GM18499 (cell line): ENCODE measurements at regions not wholly inside any gene's neighbourhood (a gene's known extent, or its start where the extent isn't known, plus 50 kb on each side); places are given as distances from the start of the nearest gene placed in this dataset.

Experiments
- ATAC-seq: cut with Tn5 transposase; IDR thresholded peaks from one replicate; pipeline ENCODE4 v1.9.1; 2021; ENCODE audit warnings: moderate number of reproducible peaks; ENCODE audit not compliant: insufficient read depth, unreplicated experiment

DNA sequence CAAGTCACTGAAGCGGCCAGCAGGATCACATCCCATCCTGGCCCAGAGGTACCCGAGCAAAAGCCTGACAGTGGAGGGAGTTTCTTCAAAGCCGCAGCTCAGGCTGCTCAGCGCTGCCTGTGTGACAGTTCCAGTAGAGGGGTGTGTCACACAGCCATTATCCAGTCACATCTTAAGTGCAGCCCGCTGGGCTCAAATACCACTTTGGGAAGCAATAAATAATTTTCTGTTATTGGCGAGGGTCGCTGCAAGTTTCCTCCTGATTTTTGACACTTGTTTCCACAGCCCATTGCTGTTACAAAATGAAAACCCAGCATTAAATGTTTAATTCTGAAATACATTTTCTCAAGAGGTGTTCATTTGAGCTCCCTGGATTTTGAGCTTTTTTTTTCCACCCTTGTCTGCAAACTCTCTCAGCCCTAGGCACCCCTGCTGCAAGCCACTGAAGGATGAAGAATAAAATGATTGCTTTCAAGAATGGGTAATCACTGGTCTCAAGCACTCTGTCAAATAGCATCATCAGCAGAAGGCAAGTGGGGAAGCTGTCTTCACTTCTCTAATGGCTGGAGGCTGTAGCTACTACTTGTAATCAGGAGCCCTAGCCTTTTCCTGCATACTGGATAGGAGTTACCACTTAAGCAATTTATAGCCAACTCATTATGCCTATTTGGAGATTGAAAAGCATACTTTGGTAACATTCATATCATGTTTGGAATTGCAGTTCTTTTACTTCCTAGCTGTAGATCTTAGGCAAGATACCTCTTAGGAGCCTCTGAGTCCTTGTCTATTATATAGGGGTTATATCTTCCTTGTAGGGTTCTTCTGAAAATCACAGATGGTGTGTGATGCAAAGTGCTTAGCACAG is 373.7 kb downstream of the METTL15 start:
- ATAC-seq, result no peak

DNA sequence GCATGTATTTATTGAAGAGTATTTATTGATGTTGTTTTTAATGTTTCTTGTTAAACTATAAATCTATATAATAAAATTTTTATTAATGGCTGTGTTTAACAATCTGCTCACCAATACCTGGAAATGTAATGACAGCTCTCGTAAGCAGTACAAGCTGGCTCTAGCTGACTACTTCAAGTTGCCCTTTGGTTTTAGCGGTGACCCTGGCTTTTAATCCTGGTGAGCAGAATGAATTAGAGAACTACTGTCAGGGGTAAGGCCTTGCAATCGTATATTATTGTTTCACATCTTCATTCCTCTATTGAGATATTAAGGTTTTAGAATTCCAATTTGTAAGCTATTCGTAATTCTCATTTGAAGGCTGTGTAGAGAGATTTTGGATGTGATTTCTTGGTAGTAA is 372.2 kb downstream of the METTL15 start:
- ATAC-seq, result no peak

DNA sequence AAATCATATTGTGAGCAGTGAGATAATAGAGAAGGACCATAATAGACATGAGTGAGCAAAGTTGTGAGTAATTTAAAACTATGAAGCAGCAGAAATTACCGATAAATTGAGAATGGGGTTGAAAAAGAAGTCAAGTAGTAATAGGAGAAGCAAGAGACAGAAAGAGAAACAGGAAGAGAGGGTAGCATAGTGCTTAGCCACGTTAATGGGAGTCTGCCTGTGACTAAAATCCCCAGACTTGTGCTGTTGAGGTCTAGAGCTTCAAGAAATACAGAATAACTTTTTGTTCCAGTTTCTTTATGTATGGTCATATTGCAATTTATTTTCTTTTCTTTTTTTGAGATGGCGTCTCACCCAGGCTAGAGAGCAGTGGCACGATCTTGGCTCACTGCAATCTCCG is 368.7 kb downstream of the METTL15 start:
- no peak for ATAC-seq

DNA sequence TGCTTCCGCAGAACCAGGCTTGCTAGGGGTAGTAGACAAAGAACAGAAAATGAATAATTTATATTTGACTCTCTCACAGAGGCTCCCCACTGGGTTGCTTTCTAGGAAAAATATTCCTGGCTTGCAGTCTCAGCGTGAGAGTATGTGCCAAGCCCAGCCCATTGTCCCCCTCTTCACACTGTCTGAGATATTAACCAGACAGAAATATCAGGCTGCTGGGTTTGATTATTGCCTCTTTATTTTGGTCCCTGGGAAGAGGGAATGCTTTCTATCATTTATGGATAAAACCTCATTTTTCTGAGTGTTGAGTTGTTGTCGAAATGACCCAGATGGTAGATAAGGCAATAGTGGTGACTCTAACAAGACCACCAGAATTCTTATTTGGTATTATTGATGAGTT is 367.9 kb downstream of the METTL15 start:
- no peak for ATAC-seq

DNA sequence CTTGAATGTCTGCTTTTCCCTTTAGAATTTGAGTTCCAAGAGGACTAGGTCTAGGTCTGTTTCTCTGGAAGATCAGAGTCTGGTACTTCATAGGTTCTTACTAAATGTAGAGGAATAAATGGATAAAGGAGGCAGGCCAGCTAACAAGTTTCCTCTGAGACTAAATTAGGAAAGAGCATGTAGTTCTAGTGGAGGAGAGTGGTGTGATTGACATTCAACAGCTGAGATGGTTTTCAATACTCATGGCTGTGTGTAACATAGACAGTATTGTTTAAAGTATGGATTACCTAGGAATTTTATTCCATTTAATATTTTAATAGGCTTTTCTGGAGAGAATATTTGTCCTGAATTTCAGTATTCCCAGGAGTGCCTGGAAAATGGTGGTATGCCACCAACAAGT is 364.7 kb downstream of the METTL15 start:
- no peak for ATAC-seq

DNA sequence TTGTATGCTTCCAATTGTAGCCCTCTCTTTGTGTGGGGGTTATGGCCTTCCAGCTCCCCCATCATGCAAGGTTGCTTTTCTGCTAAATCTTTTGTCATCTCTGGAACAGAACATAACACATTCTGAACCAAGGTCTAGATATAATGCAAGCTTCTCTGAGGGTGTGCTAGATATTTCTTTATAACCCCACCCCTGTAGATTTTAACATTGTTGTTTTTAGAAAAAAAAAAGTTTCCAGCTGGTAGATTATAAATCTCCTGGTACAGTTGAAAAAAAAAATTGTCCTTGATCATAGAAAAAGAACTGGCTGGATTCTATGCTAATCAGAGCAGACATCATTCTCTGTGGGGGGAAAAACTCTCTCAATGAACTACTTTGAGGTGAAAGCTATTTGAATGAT is 363.3 kb downstream of the METTL15 start:
- no peak for ATAC-seq

DNA sequence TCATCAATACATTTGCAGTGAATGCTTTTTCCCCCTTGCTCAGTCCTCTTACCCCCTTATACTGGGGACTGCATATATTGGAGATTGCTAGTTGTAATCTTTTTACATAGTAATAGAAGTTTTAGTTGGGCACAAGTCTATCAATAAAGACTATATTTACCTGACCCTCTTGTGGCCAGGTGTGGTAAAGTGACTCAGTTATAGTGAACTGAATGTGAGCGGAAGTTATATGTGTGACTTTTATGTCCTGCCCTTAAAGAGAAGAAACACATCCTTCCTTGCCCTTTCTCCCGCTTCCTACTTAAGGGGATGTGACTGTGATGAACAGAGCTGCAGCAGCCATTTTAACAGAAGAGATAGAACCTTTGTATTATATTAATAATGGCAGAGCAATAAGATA is 362.0 kb downstream of the METTL15 start:
- no peak for ATAC-seq

DNA sequence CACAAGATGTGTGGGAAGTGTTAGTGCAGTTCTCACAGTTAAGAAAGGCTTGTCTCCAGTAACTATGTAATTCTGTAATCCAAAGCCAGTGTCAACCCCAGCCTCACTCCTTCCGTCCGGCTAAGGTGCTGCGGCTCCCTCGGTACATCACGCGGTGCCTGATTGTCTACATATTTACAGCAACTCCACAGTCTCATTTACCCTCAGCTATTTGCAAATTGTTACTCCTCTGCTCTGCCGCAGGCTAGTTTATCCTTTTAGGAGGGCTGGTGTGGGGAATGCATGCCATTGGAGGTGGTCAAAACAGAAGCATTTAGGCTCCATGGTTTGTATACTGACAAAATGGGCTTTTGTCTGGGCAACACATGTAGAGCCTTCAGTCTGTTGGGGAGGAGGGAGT is 358.3 kb downstream of the METTL15 start:
- ATAC-seq, result no peak

DNA sequence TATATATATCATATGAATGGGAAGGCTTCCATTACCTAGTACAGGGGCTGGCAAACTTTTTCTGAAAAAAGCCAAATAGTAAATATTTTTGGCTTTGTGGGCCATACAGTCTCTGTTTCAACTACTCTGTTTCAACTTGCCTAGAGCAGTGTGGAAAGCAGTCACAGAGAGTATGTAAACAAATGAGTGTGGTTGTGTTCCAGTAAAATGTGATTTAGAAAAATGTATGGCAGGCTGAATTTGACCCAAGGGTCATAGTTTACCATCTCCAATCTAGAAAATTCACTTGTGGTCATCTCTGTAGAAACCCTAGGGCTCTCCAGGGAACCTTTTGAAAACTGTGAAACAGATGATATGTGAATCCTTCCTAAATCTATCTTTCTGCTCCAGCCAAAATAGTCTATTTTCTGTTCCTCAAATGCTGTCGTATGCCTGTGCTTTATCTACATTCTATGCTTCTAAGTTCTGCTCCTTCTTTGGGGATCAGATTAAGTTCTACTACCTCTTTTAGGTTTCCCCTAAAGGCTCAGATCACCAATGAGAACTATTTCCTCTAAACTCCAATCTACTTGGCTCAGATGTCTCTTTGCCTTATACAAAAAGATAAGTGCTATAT is 356.2 kb downstream of the METTL15 start:
- ATAC-seq, result no peak

DNA sequence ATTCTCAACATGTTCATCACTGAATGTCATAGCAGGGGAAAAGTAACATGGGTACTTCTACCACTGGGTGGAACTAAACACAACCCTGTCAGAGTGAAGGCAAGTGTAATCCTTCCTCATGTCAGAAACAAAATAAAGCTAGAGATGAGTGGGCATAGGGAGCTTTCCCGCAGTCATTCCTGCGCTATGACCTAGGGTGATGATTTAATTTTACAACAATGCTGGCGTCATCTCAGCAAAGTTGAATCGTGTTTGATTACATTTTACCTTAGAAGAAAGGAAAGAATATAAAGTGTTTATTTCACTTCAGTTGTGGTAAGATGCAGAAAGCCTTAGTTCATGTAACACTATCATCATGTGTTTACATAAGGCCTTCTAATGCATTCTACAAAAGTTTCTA is 355.6 kb downstream of the METTL15 start:
- ATAC-seq, result no peak

DNA sequence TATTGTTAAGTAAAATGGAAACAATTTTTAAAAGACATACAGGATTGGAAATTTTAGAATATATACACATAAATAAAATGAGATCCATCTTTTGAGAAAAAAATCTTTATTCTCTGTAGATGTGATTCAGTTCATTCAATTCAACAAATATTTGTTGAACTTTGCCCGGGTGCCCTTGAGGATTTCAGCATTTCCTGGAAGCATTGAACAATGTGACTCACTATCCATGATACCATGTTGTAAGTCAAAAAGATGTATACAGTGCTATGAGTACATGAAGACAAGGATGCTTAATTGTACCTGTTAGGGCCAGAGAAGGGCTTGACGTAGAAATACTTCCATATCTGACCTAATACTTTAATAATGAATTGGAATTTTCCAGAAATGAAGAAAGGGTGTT is 353.7 kb downstream of the METTL15 start:
- ATAC-seq, result no peak

DNA sequence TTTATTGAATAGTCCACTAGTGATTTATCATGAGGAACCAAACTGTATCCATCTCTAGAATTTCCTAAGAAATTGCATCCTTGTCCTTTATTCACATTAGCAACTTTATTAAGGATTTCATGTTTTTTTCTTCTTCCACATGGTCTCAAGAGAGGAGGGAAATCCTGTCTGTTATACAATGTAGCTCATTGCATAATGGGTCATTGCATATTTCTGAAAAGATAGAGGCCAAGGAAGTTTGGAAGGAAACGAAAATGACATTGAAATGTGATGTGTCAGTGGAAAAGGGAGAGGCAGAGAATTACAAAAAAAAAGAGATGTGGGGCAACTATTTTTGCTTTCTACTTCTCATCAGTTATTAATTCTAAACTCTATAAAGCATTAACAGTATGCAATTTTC is 353.1 kb downstream of the METTL15 start:
- ATAC-seq, result no peak

DNA sequence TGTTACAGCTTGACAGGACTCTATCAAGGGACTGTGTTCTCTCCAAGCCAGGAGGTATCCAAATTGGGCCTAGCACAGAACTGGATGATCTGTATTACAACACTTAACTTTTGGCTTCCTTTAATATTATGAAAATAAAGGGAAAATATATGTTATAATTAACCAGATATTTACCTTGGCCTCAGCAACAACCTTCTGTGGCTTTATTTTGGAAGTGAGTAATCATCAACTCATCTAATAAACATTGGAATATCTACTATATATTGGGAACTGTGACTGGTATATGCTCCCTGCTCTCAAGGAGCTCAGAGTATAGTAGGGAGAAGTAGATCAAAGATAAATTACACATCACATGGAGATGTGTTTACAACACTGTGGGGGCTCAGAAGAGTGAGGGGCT is 352.2 kb downstream of the METTL15 start:
- ATAC-seq, result no peak

DNA sequence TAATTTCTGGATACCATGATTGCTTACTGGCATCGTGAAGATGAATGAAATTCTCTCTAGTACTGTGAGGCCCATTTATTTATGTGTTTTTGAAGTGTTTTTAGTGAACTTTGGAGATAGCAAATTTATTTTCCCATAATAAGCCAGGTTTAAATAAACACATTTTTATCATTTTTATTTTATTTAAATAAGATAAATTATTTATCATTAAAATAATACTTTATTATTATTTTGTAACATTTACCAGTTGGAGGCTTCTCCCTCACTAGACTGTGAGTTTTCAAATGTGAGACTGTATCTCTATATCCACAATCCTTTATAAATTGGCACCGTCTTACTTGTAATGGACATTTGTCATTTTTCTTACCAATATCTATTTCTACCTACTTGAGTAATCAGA is 351.7 kb downstream of the METTL15 start:
- no peak for ATAC-seq

DNA sequence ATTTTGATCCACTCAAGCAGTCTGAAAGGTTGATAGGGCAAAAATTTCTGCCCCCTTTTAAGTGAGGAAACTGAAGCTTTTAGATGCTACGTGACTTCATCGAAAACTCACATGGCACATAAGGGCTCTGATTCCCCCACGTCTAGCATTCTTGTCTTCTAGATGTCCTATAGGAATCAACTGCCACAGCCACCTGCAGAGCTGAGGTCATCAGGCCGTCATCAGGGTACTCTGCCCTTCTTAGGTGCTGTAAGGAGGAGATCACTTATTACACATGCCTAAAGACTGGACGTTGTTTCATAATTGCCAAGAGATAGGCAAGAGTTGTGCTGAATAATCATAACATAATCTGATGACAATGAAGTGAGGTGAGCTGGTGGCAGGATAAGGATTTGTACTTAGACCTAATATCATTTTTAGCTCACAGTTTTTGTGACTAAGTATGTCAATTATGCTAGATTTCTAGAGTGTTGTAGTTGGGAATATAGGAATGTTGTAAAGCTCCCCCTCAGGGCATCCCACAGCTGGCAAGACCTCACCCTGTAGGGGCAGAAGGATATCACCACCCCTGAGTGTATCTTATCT is 349.4 kb downstream of the METTL15 start:
- ATAC-seq, result no peak

DNA sequence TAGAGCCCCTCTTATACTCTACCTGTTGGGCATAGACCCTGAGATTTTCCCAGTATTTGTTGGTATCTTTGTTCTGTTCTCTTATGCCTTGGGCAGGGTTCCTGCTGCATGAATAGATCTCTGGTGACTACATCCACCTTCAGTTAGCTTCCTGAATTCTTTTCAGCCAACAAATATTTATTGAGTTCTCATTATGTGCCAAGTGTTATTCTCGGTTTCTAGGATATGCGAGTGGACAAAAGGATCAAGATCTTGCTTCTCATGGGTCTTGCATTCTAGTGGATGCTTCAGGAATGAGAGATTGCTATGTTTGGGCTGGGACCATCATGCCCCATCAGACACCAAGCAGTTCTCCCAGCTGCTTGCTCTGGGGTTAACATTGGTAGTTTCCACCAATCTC is 340.0 kb downstream of the METTL15 start:
- no peak for ATAC-seq

DNA sequence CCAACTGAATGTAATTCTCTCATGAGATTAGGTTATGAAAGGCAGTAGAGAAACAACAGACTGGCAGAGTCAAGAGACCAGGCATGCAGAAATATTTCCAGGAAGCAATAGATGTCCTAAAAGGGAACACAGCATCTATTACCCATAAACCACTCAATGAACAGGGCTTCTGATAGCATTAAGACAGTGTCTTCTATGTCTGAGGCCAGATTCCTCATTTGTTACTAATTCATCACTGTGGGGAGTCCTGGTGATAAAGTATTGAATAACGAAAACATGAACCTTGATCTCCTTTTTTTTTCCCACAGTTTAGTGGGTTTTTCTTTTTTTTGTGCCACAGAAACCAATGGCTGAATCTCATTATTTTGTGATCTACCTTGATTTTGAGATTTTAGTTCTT is 339.0 kb downstream of the METTL15 start:
- no peak for ATAC-seq

DNA sequence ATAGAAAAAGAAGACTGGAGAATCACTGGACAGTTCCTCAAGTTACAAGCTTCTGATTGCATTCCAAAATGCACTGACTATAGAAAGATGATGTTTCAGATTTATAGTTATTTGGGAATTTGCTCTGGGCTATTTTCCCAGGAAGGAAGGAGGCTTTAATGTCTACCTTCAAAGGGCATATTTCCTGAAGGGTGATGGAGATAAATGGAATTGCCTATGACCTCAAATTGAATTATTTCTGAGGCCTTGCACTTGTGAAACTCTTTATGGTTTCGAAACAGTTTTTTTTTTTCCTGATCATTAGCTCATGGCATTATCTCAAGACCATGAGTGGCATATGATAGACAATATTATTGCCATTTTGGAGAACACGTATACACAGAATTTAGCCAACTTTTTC is 333.9 kb downstream of the METTL15 start:
- ATAC-seq, result no peak

DNA sequence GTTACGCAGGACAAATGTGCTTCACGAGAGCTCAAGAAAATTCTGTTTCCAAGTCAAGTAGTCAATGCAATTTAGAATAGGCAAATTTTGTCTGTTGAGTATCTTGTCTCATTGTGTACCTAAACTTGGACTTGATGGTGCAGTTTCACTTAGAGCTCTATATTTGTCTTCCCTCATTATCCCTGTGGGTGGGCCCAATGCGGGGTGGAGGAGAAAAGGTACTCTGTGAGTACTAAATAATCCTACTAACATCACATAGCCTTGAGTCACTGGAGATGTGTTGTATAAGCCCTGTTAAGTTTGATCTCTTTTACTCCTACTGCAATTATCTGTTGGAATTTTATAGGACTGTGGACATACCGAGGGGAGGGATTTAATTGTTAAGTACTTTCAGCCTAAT is 331.2 kb downstream of the METTL15 start:
- no peak for ATAC-seq

DNA sequence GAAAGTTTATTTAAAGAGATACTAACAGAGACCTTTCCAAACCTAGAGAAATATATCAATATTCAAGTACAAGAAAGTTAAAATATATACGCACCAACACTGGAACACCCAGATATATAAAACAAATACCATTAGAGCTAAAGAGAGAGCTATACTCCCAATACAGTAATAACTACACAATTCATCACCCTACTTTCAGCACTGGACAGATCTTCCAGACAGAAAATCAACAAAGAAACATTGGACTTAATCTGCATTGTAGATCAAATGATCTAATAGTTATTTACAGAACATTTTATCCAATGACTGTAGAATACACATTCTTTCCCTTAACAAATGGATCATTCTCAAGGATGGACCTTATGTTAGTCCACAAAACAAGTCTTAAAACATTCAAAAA is 311.9 kb downstream of the METTL15 start:
- no peak for ATAC-seq

DNA sequence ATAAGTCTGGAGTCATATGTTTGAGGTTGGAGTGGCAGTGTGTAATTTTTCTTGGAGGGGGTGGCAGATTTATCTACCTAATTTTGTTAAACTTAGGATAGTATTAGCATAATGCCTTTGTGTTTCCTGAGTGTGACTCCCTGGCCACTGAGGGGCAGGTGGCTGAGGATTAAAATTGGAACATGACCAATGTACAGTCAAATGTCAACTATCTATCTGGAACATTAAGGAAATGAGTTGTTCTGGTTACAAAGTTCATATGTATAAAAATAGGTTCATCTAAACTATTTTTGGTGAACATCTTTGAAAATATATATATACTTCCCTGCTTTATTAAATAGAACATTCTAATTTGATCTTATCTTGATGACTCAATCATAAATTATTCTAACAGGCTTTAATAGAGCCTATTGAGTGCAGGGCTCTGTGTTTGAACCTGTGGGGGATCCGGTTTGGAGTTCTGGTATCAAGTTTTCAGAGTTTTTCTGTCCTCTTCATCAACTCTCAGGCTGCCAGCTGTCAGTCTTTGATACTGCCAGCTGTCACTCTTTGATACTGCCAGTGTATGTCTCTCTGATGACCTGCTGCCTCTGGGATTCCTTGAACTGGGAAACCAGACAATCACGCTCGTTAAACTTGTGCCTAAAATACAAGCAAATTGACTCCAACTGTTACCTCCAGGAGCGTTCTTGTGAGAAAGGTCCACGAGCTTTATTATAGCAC is 309.6 kb downstream of the METTL15 start:
- no peak for ATAC-seq
